PC-9 (cell line): ENCODE measurements at regions not wholly inside any gene's neighbourhood (a gene's known extent, or its start where the extent isn't known, plus 50 kb on each side); places are given as distances from the start of the nearest gene placed in this dataset.

Experiments
- EZH2 ChIP-seq: fragments of 200-600 bp; sonication (generic); IDR thresholded peaks from 2 replicates; pipeline ENCODE4 v1.8.0; 2017; ENCODE audit warnings: antibody characterized with exemption, low read depth
- TF ChIP-seq, protein P1 (sequence below): fragments of 200-600 bp; sonication (generic); conservative IDR thresholded peaks from 2 replicates; pipeline ENCODE4 v1.6.1; 2017; ENCODE audit warnings: mixed run types, antibody characterized with exemption, mild to moderate bottlenecking, moderate library complexity

DNA sequence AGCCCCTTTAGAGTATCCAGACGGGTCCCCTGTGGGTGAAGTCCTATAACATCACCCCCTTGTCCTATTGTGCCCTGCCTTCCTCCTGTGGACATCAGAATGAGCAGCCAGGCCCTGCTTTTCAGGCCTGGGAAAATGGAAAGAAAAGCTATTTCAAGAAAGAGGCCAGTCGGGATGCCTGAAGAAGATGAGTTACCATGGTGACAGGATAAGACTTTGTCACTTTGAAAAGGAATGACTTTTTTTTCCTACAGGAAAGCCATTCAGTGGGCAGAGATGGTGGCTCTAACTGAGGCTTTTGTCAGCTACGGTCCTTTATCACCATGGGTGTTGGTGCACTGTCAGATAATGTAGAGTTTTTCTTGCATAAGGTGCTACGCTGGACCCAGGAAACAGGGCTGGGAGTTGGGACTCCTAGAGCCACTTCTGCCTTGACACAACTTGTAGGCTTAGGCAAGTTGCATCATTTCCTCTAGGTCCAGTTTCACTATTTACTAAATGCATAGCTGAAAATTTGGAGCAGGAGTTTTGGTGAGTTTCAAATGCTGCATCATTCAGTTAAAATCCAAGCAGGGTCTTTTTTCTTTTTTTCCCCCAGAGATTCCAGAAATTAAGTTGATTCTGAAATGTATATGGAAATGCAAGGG lies 179.0 kb upstream of the ADRA1D start:
- TF ChIP-seq, protein P1, sequence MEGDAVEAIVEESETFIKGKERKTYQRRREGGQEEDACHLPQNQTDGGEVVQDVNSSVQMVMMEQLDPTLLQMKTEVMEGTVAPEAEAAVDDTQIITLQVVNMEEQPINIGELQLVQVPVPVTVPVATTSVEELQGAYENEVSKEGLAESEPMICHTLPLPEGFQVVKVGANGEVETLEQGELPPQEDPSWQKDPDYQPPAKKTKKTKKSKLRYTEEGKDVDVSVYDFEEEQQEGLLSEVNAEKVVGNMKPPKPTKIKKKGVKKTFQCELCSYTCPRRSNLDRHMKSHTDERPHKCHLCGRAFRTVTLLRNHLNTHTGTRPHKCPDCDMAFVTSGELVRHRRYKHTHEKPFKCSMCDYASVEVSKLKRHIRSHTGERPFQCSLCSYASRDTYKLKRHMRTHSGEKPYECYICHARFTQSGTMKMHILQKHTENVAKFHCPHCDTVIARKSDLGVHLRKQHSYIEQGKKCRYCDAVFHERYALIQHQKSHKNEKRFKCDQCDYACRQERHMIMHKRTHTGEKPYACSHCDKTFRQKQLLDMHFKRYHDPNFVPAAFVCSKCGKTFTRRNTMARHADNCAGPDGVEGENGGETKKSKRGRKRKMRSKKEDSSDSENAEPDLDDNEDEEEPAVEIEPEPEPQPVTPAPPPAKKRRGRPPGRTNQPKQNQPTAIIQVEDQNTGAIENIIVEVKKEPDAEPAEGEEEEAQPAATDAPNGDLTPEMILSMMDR = no peak
- TF ChIP-seq EZH2 = no peak
